Stimulated activated CD4-positive, alpha-beta T cell treated with anti-CD3 and anti-CD28 coated beads, Interleukin-15, amount 100 ng/mL, for 1 hour (primary cell): ENCODE measurements at regions not wholly inside any gene's neighbourhood (a gene's known extent, or its start where the extent isn't known, plus 50 kb on each side); places are given as distances from the start of the nearest gene placed in this dataset.
"Not testable (repeated sequence)": the region's sequence is repeated elsewhere in the genome, so short reads cannot be mapped to it uniquely, and the experiment has no call there.

Source experiments
- DNase-seq, 2 donors: peaks; one replicate each; pipeline ENCODE4 v3.0.0-alpha.2; 2020; ENCODE audit warnings: low read depth in 1 of 2, low spot score in 1 of 2

DNA sequence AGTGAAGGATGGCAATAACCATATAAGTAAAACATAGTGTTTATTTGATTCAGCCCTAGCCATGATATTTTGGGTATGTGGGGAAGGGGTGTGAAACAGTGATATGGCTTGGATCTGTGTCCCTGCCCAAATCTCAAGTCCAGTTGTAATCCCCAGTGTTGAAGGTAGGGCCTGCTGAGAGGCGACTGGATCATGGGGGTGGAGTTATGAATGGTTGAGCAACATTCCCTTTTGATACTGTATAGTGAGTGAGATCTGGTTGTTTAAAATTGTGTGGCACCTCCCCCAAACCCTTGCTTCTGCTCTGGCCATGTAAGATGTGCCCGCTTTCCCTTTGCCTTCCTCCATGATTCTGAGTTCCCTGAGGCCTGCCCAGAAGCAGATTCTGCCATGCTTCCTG lies 1804.6 kb downstream of the MAT2B start:
- DNase-seq, result no peak

DNA sequence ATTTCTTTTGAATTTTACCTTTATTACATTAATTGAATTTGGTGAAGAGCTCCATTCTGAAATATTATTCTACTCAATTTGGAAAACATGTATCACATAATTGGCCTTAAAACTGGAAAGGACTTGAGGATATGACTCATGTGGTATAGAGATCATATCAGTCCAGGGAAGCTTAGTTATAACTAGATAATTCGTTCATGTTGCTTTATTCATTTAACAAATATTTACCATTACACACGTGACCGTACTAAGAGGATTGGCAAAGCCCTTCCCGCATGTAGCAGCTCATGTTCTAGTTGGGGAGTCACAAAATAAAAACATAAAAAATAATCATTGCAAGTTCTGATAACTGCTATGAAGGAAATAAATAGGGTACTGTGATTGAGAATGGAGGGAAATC lies 1816.5 kb downstream of the MAT2B start:
- DNase-seq, result no peak

DNA sequence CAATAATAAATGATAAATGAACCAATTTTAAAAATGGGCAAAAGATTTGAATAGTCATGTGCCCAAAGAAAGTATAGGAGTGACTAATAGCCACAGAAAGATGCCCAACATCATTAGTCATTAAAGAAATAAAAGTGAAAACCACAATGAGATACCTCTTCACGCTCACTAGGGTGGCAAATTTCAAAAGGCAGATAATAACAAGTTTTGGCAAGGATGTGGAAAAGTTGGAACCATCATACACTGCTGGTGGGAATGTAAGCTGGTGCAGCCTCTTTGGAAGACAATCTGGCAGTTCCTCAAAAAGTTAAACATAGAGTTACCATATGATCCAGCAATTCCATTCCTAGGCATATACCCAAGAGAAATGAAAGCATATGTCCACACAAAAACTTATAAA lies 1819.8 kb downstream of the MAT2B start:
- DNase-seq, result no peak

DNA sequence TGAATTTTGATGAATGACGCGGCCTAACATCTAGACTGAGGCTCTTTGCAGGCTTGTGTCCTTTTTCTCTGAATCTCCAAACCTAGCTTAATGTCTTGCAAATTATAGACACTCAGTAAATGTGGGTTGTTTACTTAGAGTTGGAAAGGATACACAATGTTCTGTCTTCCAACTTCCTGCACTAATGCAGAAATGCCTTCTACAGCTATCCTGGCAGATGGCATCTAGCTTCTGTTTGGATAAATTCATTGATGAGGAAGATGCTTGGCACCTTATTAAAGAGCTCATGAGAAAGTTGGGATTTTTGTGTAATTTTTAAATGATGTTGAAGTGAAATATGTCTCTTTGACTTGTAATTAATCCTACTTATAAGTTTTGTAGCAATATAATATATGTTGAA lies 1822.2 kb downstream of the MAT2B start:
- no peak for DNase-seq

DNA sequence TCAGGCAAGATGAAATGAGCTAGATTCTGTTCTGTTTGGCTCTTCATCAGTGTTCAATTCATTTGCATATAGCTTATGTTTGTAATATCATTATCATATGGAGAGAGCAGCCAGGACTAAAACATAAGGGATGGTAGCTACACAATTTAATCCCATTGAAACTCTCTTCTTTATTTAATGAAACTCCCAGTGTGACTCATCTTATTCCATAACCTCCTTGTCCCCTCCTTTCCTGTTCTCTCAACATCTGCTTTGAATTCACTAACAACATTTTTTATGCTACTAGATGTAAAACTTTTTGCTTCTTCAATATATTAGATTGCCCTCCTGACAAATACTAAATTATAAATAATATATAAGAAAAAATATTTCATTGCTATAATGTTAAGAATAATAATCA lies 1823.4 kb downstream of the MAT2B start:
- no peak for DNase-seq

DNA sequence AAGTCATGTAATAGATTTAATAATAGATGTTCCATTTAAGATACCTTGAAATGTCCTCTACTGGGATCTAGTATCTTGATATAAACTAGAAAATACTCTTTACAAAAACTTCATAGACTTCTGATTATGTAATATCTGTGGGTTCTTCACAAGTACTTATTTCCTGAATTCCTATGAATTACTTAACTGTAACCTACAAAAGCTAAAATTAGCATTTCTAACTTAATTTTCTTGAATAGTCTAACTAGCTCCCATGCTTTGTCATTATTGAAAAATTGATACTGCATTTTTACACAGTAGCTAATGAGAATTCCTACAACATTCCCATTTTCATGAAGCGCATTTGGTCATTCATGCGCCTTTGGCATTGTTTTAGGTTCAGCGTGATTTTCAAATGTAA lies 1828.2 kb downstream of the MAT2B start:
- DNase-seq, result no peak

DNA sequence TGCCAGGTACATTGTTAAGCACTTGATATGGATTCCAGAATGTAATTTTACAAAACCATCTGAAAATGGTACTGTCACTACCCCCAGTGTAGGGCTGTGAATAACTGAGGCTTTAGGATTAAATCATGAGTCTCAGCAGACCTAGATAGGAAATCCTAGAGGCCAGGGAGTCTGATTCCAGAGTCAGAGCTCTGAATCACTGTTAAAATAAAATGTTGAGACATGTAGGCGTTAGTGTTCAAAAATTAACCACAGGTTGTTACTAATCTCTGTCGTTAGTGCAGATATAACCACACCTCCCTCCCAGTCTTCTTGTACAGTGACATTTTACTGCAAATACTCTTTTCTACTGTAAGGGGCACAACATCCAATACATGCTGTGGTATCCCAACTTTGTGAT lies 1828.8 kb downstream of the MAT2B start:
- DNase-seq, result no peak

DNA sequence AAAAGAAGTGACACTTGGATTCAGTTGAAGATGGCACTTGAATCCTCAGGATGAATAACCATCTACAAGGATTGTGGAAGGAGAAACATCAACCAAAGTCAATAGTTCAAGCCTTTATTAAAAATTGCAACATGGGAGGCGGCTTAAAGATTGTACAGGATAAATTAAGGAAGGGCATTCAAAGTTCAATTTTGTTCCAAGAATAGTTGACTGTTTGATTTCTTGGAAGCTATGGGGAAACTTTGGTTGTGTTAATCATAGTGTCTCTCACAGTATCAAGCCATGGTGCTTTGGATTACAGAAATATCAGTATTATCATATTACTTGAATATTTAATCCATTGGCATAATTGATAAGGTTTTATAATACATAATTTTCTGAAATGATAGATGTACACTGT lies 1844.3 kb downstream of the MAT2B start:
- no peak for DNase-seq

DNA sequence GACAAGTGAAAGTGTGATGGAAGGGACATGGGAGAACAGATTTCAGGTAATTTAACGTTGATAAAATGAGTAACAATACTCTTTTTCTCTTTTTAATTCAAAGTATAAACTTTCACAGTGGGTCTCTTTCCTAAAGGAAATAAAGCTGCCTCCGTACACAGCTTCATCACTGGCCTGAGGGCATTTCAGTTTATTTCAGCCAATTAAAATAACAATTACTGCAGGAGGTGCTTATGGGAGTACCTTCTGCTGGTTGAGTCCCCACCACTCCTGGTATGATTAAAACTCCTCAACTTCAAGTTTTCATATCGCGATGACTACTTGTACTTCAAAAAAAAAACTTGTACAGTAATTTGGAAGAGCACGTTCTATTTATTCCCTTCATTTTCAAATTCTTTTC lies 1845.9 kb downstream of the MAT2B start:
- no peak for DNase-seq

DNA sequence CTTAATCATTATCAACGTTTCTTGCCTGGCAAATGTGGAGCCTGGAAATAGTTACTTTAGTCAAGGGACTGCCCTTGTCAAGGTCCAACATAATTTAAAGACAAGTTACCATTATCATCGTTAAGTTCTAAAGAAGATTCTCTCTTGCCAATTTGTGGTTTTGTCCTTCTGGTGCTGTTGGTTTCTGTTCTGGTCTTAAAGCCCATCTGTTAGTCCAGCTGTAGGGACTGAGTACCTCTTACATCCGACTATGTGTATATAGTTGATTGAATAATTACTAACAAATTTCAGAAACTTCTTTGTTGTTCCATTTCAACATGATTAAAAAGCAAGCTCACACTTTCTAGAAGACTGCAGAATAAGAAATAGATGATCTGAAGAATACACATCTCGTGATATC lies 1854.9 kb downstream of the MAT2B start:
- DNase-seq, result no peak

DNA sequence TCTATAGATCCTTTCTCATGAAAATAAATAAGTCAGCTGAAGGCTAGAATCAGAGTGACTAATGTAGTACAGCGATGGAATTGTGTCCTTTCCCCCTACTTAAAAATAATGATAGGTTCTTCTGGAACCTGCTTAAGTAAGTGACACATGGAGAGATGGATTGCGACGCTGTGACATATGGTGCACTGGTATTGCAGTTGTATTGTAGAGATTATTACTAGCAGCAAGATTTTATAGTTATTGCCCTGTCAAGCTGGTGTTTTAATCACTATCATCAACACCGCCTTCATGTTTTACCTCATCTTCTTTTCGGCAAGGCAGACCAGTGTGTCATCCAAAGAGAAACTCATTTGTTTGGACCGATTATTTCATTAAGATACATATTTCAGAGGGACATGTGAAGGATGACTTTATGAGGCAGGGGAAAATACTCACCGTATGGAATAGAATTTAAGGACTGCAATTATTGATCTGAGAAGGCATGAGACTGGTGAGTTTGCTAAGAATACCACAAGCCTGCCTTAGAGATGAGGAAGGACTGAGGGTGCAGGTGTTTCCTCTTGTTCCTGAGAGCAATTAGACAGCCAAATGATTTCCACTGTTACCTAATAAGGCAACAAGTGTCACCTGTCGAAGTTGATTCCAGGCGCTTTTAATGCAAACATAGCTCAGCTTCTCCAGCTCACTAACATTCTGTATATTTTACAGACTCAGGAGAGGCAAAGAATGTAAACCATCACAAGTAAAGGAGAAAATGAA lies 1855.5 kb downstream of the MAT2B start:
- DNase-seq, result no peak

DNA sequence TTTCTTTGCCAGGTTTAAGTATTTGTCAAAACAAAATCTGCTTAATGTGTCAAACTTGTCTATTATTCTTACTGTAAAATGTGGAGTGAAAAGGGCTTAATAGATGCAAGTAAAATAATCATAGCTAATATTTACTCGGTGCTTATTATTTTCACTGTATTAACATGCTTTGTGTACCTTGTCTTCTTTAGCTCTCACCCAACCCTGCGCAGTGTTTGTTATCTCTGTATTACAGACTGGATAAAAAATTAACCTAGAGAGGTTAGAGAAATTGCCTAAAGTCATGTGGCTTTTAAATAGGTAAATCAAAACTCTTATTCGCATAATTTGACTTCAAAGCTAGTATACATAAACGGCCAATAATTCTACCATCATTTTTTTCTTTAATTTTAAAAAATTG lies 1864.8 kb downstream of the MAT2B start:
- no peak for DNase-seq

DNA sequence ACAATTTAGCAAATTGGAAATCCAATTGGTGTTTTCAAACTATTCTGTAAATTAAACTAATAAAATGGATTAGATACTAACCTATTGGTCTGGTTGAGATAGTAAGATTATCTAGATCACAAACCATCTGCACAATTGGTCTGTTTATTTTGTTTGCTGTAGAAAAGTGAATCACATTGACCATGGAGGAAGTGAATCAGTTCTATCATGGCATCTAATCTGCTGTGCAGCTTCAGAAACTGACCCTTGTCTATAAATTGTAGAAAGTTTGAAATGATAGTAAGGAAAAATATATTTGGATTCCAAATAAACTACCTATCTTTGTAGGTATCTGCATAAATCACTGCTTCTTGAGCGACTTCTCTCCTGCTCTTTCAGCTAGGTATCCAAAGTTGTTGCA lies 1865.4 kb downstream of the MAT2B start:
- DNase-seq, result no peak

DNA sequence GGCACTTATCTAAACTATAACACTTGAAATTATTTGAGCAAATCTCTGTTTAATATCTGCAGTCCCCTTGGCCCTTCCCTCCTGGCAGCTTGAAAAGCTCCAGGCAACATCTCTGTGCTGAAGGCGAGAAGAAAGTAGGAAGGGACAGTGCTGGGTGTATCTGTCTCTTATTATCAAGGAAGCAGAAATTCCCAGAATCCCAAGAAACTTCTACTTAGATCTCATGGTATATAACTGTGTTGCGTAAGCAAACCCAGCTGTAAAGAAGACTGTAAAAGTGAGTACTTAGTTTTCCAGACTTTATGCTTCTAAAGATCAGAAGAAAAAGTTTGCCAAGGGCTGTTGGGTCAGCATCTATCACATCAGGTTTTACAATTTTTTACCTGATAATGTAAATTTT lies 1869.8 kb downstream of the MAT2B start:
- DNase-seq, result no peak

DNA sequence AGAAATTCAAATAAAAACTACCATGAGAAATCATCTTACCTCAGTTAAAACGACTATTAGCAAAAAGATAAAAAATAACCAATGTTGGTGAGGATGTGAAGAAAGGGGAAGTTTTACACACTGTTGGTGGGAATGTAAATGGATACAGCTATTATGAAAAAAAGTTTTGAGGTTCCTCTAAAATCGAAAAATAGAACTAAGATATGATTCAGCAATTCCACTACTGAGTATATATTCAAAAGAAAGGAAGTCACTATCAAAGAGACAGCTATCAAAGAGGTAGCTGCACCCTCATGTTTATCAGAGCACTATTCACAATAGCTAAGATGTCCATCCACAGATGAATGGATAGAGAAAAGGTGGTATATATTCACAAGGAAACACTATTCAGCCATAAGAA lies 1888.4 kb downstream of the MAT2B start:
- DNase-seq, result no peak

DNA sequence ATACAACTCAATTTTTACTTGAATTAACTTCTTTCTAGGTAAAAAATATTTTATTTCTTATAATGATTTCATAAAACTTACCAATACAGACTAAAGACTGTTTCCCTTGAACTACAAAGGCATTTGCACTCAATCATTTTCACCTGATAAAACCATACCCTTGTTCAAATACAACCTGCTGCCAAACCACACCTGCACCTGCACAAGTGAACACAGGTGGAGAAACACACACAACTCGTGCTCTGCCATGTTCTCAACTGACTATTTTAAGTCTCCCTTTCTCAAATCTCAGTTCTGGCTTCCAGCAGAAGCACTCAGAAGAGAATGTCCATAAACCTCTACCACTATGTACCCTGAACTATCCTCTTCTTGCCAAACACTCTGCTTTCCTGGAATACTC lies 1892.1 kb downstream of the MAT2B start:
- DNase-seq, result no peak

DNA sequence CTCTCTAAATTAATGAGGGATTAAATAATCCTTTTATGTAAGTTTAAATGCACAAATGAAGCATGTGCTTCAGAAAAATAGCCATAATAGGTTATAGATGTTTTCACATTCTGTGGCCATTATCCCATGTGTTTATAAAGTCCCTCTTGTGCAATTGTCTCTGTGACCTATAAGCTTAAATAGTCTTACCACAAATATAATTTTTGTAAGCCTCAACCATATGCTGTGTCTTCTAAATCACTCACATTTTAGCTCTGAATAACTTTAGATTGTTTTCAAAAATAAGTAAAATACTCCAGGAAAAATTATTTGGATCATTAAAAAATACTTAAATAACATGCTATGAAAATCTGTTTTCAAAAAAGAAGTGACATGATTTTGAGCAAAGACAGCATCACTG lies 1894.7 kb downstream of the MAT2B start:
- no peak for DNase-seq

DNA sequence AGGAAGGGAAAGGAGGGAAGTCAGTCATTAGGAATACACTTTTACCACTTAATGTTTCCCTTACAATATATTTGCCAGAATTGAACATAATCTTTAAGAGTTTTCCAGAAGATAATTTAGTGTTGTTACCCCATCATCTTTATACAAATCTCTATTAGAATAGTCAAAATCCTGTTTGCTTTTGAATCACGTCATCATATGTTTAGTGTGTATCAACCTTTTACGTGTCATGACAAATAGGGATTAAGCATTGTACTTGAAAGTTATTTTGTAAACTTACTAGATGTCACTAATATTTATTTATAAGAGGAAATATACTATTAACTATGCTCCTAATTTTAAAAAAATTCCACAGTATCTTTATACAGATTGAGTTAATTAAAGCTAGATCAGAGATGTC lies 1899.5 kb downstream of the MAT2B start:
- no peak for DNase-seq

DNA sequence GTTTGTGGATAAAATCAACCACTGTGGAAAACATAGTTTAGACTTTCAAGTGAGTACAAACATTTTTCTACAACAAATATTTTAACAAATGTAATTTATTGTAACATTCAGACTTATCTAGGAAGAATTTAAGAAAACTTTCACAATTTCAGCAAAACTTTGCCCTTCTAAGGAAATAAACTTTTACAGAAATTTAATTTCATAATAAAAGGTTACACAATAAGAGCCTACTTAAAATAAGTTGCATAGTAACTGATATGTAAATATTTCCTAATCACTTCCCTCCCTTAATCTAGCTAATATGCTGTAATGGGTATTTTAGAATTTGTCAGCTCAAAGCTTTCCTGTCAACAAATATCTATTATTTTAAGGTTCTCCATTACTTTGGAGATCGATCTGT lies 1899.9 kb downstream of the MAT2B start:
- DNase-seq, result no peak

DNA sequence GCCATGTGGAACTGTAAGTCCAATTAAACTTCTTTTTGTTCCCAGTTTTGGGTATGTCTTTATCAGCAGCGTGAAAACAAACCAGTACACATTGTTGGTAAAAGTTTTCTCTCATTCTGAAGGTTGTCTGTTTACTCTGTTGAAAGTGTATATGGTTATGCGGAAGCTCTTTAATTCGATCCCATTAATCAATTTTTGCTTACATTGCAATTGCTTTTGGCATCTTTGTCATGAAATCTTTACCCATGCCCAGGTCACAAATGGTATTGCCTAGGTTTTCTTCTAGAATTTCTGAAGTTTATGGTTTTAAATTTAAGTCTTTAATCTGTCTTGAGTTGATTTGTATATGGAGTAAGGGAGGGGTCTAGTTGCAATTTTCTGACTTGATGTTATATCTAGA lies 1901.9 kb downstream of the MAT2B start:
- no peak for DNase-seq

DNA sequence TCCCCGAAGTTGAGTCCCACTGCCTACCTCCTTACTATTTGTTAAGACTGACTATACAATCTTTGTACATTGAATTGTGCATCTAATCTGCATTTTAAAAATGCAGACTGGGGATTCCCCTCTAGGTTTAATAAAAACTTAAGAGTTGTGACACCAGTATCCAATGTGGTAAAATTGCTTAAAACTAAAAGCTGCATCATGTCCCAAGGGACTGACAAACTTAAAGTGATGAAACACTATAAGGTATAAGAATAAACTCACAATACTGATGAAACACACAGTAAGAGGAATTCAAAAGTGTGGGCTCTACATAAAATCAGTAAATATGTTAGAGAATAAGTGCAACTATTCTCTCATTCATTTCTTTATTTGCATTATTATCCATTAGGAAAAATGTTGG lies 1905.1 kb downstream of the MAT2B start:
- no peak for DNase-seq

DNA sequence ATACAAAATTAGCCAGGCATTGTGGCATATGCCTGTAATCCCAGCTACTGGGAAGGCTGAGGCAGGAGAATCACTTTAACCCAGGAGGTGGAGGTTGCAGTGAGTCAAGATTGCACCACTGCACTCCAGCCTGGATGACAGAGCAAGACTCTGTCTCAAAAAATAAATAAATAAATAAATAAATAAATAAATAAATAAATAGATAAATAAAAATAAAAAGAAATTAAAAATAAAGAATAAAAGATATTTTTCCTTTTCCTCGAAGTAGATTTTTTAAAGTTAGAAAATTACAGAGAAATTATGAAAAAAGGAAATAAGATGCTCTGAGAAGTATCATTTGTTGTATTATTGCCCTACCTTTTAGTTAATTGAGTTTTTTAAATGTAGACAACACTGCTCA lies 1906.1 kb downstream of the MAT2B start:
- DNase-seq, result not testable (repeated sequence)

DNA sequence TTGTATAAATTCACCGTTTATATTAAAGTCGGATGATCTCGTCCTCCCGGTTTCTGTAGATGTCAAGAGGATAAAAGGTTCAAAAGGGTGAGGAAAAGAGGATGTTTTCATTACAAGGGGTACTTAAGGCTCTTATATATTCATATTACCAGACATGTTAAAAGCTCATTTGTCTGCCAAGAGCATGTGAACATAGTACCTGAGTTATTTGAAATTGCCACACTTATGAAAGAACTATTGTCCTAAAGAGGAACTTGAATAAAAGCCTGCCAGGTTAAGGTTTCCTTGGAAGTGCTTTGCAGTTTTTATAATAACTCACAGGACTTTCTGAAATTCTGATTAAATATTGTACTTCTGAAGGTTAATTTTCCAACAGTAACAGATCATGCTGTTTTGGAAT lies 1915.1 kb downstream of the MAT2B start:
- no peak for DNase-seq
